HG02970 (cell line): ENCODE measurements at regions not wholly inside any gene's neighbourhood (a gene's known extent, or its start where the extent isn't known, plus 50 kb on each side); places are given as distances from the start of the nearest gene placed in this dataset.

Experiments
- ATAC-seq: cut with Tn5 transposase; IDR thresholded peaks from one replicate; pipeline ENCODE4 v1.9.1; 2021; ENCODE audit warnings: mild to moderate bottlenecking, moderate library complexity, moderate number of reproducible peaks; ENCODE audit not compliant: unreplicated experiment, low FRiP score

DNA sequence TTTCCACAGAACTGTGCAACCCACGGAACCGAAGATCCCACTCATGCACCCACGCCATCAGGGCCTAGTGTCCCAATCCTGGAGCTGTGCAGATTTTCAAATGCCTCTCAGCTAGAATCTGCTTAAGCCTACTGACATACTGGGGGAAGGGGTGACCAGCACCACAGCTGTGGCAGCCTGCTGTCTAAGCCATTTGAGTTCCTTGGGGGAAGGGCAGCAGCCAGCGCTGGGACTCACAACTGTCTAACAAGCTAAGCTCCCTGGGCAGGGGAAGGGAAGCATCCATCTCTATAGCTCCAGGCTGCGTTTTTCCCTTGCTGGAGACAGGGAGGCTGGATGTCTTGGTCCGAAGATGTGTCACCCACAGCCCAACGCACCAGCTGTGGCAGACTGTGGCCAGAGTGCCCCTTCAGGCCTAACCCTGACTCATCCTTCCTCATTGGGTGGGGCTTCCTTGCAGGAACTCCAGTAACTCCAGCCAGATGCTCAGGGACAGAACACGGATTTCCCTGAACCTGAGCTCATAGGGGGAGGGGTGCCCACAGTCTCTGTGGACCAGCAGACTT lies 194.8 kb downstream of the CHRDL1 start:
- no peak for ATAC-seq

DNA sequence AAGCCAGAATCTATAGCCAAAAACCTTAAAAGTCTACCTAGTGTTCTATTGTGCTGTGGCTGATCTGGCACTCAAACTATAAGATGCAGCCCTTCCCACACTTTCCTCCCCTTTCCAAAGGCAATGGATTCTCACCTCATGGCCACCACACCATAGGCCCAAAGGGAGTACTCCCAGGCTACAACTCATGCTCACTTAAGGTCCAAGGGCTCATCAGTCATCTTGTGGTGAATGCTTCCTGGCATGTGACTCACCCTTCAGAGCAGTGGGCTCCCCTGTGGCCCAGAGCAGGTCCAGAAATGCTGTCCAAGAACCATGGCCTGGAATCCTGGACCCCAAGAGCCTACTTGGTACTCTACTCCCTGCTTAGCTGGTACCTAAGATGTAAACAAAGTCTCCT lies 181.0 kb downstream of the CHRDL1 start:
- no peak for ATAC-seq
